ENCODE measurements at regions not wholly inside any gene's neighbourhood (a gene's known extent, or its start where the extent isn't known, plus 50 kb on each side); places are given as distances from the start of the nearest gene placed in this dataset.

GRCh38 chr17:45646288-45646988 is 137.7 kb upstream of the CRHR1 start:
- Histone ChIP-seq H3K9me3 (ENCODE audit: control insufficient read depth, insufficient read depth, low read length) (no peaks in the 10 kb centered on the region), H2BK5ac (ENCODE audit: low read depth, low read length, poor library complexity, severe bottlenecking) (no peak overlapping the region), H4K91ac (ENCODE audit: insufficient read depth, low read depth, low read length) (no peak overlapping the region), H2BK20ac (ENCODE audit: low read depth, low read length) (no peak overlapping the region), H3K36me3 (ENCODE audit: control insufficient read depth, insufficient read depth, low read length) (no peaks in the 10 kb centered on the region), H2BK15ac (ENCODE audit: low read depth, low read length) (no peak overlapping the region), H3K4me2 (ENCODE audit: low read depth, low read length) (no peak overlapping the region), H4K8ac (ENCODE audit: low read depth in 2 of 2, low read length in 2 of 2) (no peak overlapping the region), H3K27me3 (ENCODE audit: control insufficient read depth, insufficient read depth, low read length) (peaks cover 31% of the 10 kb centered on the region), H3K79me1 (ENCODE audit: low read depth in 1 of 2, low read length in 2 of 2) (no peaks in the 10 kb centered on the region), H4K20me1 (ENCODE audit: insufficient read depth, low read length) (no peaks in the 10 kb centered on the region), H3K18ac (ENCODE audit: low read depth, low read length) (no peak overlapping the region), H3K4ac (ENCODE audit: low read depth, low read length) (no peak overlapping the region), H3K9me1 (ENCODE audit: insufficient read depth, low read length) (no peaks in the 10 kb centered on the region), H2AK9ac (replicated peaks; ENCODE audit: low read depth, low read length, poor library complexity) (no peak overlapping the region), H2AFZ (replicated peaks; ENCODE audit: low read length, poor library complexity) (peak overlapping the region; percentile 2), H4K5ac (ENCODE audit: low read depth, low read length) (no peak overlapping the region), H3K27ac (ENCODE audit: insufficient read depth, low read length) (no peak overlapping the region), H2AK5ac (ENCODE audit: low read depth, low read length) (no peak overlapping the region), H3K23ac (ENCODE audit: low read depth, low read length) (no peak overlapping the region), H3K9ac (ENCODE audit: low read depth, low read length) (no peak overlapping the region), H2BK120ac (ENCODE audit: low read depth, low read length) (no peak overlapping the region), H3K56ac (ENCODE audit: extremely low read depth, insufficient read depth, low read length) (no peak overlapping the region), H3K4me1 (ENCODE audit: control insufficient read depth, insufficient read depth, low read length) (no peaks in the 10 kb centered on the region), H3K4me3 (ENCODE audit: insufficient read depth, low read depth, low read length) (no peak overlapping the region), H3K14ac (replicated peaks; ENCODE audit: low read depth, low read length) (no peak overlapping the region)
- ATAC-seq (ENCODE audit: low read depth) (no peak), DNase-seq (no peak)
- 55% methylated on average over 5 of the region's 12 CpGs; no CpG with 5 or more reads in 1 of the 2 experiments for WGBS, 2 experiments (ENCODE audit: extremely low coverage in 2 of 2, insufficient read length in 1 of 2)
- POLR2A ChIA-PET (ENCODE audit: unreplicated experiment) = no interaction called here
- CTCF ChIA-PET = interaction anchor here (1.0 kb wide), 1 partner anchor 186 kb away, joined by 5 read pairs; no protein-coding TSS in a partner anchor
- dilution Hi-C loops (cut with HindIII; ENCODE audit: low sequenced_read_pairs, unreplicated experiment) = loop anchor here (25.0 kb wide), 1 partner anchor 216 kb away; no protein-coding TSS in a partner anchor
- in situ Hi-C loops (cut with MboI; ENCODE audit: low sequenced_read_pairs) = no loop called here
- no TSS peak for BruUV-seq (replicated peaks)
- TF ChIP-seq MAZ (IDR thresholded peaks at IDR 0.05; ENCODE audit: borderline replicate concordance, low read depth, low read length) (no peak), ELK1 (IDR thresholded peaks at IDR 0.05; ENCODE audit: borderline replicate concordance, low read depth, low read length) (no peak), CEBPB (IDR thresholded peaks at IDR 0.05; ENCODE audit: low read depth, low read length) (no peak), CTCF (conservative IDR thresholded peaks at IDR 0.05; ENCODE audit: low read depth, low read length) (no peak), NFE2L2 (IDR thresholded peaks at IDR 0.05; ENCODE audit: low read depth, low read length) (no peak), FOS (IDR thresholded peaks at IDR 0.05; ENCODE audit: low read depth, low read length) (no peak), RCOR1 (IDR thresholded peaks at IDR 0.05; ENCODE audit: insufficient replicate concordance, low read length) (no peak), BHLHE40 (IDR thresholded peaks at IDR 0.05; ENCODE audit: low read depth, low read length) (no peak), POLR2A (IDR thresholded peaks at IDR 0.05; ENCODE audit: low read depth, low read length) (no peak), RAD21 (IDR thresholded peaks at IDR 0.05; ENCODE audit: low read length) (no peak), CHD1 (IDR thresholded peaks at IDR 0.05; ENCODE audit: low read depth, low read length) (no peak)
- intact Hi-C loops (cut with micrococcal nuclease) = no loop called here
